ENCODE measurements at regions not wholly inside any gene's neighbourhood (a gene's known extent, or its start where the extent isn't known, plus 50 kb on each side); places are given as distances from the start of the nearest gene placed in this dataset.

DNA sequence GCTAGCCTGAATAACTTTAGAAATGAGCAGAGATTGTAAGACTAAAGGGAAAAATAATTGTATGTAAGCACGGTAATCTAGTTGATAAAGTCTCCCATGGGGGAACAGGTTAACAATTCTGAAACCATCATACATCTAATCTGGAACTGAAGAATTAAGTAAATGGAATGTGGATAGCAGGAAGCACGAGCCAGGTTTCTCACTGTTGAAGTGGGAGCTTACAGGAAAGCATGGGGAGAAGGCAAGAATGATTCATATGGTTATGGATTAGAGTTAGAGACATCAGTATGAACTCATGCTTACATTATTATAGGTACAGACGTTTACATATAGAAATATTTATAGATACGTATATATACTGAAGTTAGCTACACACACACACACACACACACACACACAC lies 83.0 kb downstream of the LEPR start:
- DNase-seq (ENCODE audit: low spot score): no peak
- Histone ChIP-seq H2BK15ac (ENCODE audit: low read length) (no peak overlapping the region), H3K9ac (ENCODE audit: low read depth, low read length, poor library complexity) (no peak overlapping the region), H3K14ac (ENCODE audit: low read length) (no peak overlapping the region), H3K23ac (ENCODE audit: low read depth, low read length, poor library complexity) (no peak overlapping the region), H3K79me1 (ENCODE audit: low read depth, low read length) (no peaks in the 10 kb centered on the region), H2BK120ac (ENCODE audit: low read depth, low read length) (no peak overlapping the region), H3K4ac (ENCODE audit: low read length) (no peak overlapping the region), H3K4me3 (ENCODE audit: low read length in 2 of 2) (no peak overlapping the region), H3K9me3 (replicated peaks in 1 of 2; ENCODE audit: control insufficient read depth in 2 of 2, insufficient read depth in 1 of 2, low read depth in 1 of 2, low read length in 2 of 2) (no peaks in the 10 kb centered on the region), H2BK12ac (ENCODE audit: low read length) (no peak overlapping the region), H3K27me3 (ENCODE audit: control insufficient read depth in 3 of 3, insufficient read depth in 3 of 3, low read depth in 1 of 3, low read length in 3 of 3) (no peaks in the 10 kb centered on the region), H2BK5ac (ENCODE audit: low read length) (no peak overlapping the region), H2AK5ac (ENCODE audit: low read depth, low read length) (no peak overlapping the region), H4K8ac (ENCODE audit: low read depth, low read length) (no peak overlapping the region), H3K36me3 (replicated peaks in 1 of 2; ENCODE audit: control insufficient read depth in 2 of 2, insufficient read depth in 2 of 2, low read length in 2 of 2) (no peaks in the 10 kb centered on the region), H2AFZ (ENCODE audit: low read length) (no peak overlapping the region), H3K4me2 (ENCODE audit: insufficient read depth, low read length, poor library complexity, severe bottlenecking) (no peak overlapping the region), H4K91ac (ENCODE audit: low read depth, low read length, poor library complexity) (no peak overlapping the region), H3K27ac (replicated peaks; ENCODE audit: low read length) (no peak overlapping the region), H3K4me1 (ENCODE audit: control insufficient read depth in 2 of 2, insufficient read depth in 1 of 2, low read depth in 1 of 2, low read length in 2 of 2) (peaks cover 0 to 1% of the 10 kb centered on the region in 2 donors), H3K18ac (ENCODE audit: low read length) (no peak overlapping the region)
- WGBS, 2 donors (ENCODE audit: extremely low coverage in 2 of 2, insufficient read length in 2 of 2, insufficient replicate concordance in 1 of 2): no CpG with 5 or more reads among the region's 4 CpGs

DNA sequence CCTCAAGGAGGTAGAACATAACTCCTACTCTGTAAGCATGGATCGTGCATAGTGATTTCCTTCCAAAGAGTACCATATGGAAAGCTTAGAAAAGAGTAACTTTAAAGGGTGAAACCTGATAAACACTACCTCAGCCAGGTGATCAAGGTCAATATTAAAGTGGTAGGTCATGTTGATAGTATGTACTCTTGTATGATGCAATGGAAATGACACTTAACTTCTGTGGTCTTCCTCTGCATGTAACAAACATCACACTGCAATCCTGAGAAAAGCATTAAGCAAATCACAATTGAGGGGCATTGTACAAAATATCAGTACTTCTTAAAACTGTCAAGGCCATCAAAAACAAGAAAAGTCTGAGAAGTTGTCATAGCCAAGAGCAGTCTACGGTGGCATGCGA lies 83.8 kb downstream of the LEPR start:
- Histone ChIP-seq H3K18ac (ENCODE audit: low read length) (no peak overlapping the region), H3K14ac (ENCODE audit: low read length) (no peak overlapping the region), H3K4ac (ENCODE audit: low read length) (no peak overlapping the region), H2AK5ac (ENCODE audit: low read depth, low read length) (no peak overlapping the region), H3K9me3 (replicated peaks in 1 of 2; ENCODE audit: control insufficient read depth in 2 of 2, insufficient read depth in 1 of 2, low read depth in 1 of 2, low read length in 2 of 2) (no peaks in the 10 kb centered on the region), H3K79me1 (ENCODE audit: low read depth, low read length) (no peaks in the 10 kb centered on the region), H2BK12ac (ENCODE audit: low read length) (no peak overlapping the region), H3K27ac (replicated peaks; ENCODE audit: low read length) (no peak overlapping the region), H4K91ac (ENCODE audit: low read depth, low read length, poor library complexity) (no peak overlapping the region), H4K8ac (ENCODE audit: low read depth, low read length) (no peak overlapping the region), H3K23ac (ENCODE audit: low read depth, low read length, poor library complexity) (no peak overlapping the region), H2AFZ (ENCODE audit: low read length) (no peak overlapping the region), H3K4me3 (ENCODE audit: low read length in 2 of 2) (no peak overlapping the region), H3K27me3 (ENCODE audit: control insufficient read depth in 3 of 3, insufficient read depth in 3 of 3, low read depth in 1 of 3, low read length in 3 of 3) (no peaks in the 10 kb centered on the region), H2BK15ac (ENCODE audit: low read length) (no peak overlapping the region), H3K9ac (ENCODE audit: low read depth, low read length, poor library complexity) (no peak overlapping the region), H3K4me1 (ENCODE audit: control insufficient read depth in 2 of 2, insufficient read depth in 1 of 2, low read depth in 1 of 2, low read length in 2 of 2) (peaks cover 0 to 1% of the 10 kb centered on the region in 2 donors), H2BK5ac (ENCODE audit: low read length) (no peak overlapping the region), H3K36me3 (replicated peaks in 1 of 2; ENCODE audit: control insufficient read depth in 2 of 2, insufficient read depth in 2 of 2, low read length in 2 of 2) (no peaks in the 10 kb centered on the region), H2BK120ac (ENCODE audit: low read depth, low read length) (no peak overlapping the region), H3K4me2 (ENCODE audit: insufficient read depth, low read length, poor library complexity, severe bottlenecking) (no peak overlapping the region)
- WGBS, 2 donors (ENCODE audit: extremely low coverage in 2 of 2, insufficient read length in 2 of 2, insufficient replicate concordance in 1 of 2): no CpG with 5 or more reads among the region's 3 CpGs
- DNase-seq (ENCODE audit: low spot score): no peak

DNA sequence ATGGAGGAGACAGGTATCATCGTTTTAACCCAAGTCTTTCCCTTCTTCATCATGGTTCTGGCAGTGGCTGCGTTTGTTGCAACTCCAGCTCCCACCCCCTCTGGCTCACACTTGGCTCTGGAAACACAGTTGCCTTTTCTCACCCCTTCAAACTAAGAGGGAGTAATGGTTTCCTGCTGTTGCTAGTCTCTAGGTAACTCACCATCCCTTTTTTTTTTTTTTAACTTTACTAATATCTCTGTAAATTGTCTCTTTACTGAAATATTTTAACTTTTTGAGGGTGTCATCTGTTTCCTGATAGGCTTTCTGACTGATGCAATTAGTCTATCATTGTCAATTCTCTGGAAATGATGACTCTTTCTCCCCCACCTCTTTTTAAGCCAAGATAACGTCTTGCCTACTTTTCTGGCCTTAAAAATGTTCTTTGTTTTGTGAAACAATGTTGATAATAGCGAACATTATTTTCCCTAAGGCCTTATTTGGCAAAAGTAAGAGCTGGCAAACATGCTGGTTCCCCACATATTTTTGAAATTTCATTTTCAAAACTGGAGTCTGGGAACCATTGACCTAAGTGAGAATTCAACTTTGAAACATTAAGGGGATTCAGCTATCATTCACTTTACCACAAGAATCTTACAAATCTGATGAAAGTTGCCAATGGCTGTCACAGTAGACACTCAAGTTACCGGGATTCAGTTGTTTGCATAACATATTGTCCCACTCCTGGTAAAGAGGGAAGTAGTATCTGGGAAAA lies 85.3 kb downstream of the LEPR start:
- Histone ChIP-seq H3K4ac (ENCODE audit: low read length) (no peak overlapping the region), H3K18ac (ENCODE audit: low read length) (no peak overlapping the region), H3K4me1 (ENCODE audit: control insufficient read depth in 2 of 2, insufficient read depth in 1 of 2, low read depth in 1 of 2, low read length in 2 of 2) (peaks cover 0 to 1% of the 10 kb centered on the region in 2 donors), H3K14ac (ENCODE audit: low read length) (no peak overlapping the region), H3K4me3 (ENCODE audit: low read length in 2 of 2) (no peak overlapping the region), H2BK5ac (ENCODE audit: low read length) (no peak overlapping the region), H2BK120ac (ENCODE audit: low read depth, low read length) (no peak overlapping the region), H4K91ac (ENCODE audit: low read depth, low read length, poor library complexity) (no peak overlapping the region), H3K23ac (ENCODE audit: low read depth, low read length, poor library complexity) (no peak overlapping the region), H3K9ac (ENCODE audit: low read depth, low read length, poor library complexity) (no peak overlapping the region), H3K79me1 (ENCODE audit: low read depth, low read length) (no peaks in the 10 kb centered on the region), H3K4me2 (ENCODE audit: insufficient read depth, low read length, poor library complexity, severe bottlenecking) (no peak overlapping the region), H4K8ac (ENCODE audit: low read depth, low read length) (no peak overlapping the region), H3K9me3 (replicated peaks in 1 of 2; ENCODE audit: control insufficient read depth in 2 of 2, insufficient read depth in 1 of 2, low read depth in 1 of 2, low read length in 2 of 2) (no peaks in the 10 kb centered on the region), H2AK5ac (ENCODE audit: low read depth, low read length) (no peak overlapping the region), H3K27me3 (ENCODE audit: control insufficient read depth in 3 of 3, insufficient read depth in 3 of 3, low read depth in 1 of 3, low read length in 3 of 3) (no peaks in the 10 kb centered on the region), H3K27ac (replicated peaks; ENCODE audit: low read length) (no peak overlapping the region), H2AFZ (ENCODE audit: low read length) (no peak overlapping the region), H2BK15ac (ENCODE audit: low read length) (no peak overlapping the region), H3K36me3 (replicated peaks in 1 of 2; ENCODE audit: control insufficient read depth in 2 of 2, insufficient read depth in 2 of 2, low read length in 2 of 2) (no peaks in the 10 kb centered on the region), H2BK12ac (ENCODE audit: low read length) (no peak overlapping the region)
- no peak for DNase-seq (ENCODE audit: low spot score)
- no CpG with 5 or more reads among the region's 5 CpGs for WGBS, 2 donors (ENCODE audit: extremely low coverage in 2 of 2, insufficient read length in 2 of 2, insufficient replicate concordance in 1 of 2)

DNA sequence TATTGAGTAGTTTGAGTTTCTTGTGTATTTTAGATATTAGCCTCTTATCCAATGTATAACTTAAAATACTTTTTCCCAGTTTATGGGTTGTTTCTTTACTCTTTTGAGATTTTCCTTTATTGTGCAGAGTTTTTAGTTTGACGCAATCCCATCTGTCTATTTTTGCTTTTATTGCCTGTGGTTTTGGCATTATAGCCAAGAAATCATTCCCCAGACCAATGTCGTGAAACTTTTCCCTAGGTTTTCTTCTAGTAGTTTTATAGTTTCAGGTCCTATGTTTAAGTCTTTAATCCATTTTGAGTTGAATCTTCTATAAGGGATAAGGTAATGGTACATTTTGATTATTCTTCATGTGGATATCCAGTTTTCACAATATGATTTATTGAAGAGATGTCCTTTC lies 87.6 kb downstream of the LEPR start:
- Histone ChIP-seq H3K23ac (ENCODE audit: low read depth, low read length, poor library complexity) (no peak overlapping the region), H2BK5ac (ENCODE audit: low read length) (no peak overlapping the region), H3K9ac (ENCODE audit: low read depth, low read length, poor library complexity) (no peak overlapping the region), H3K79me1 (ENCODE audit: low read depth, low read length) (no peaks in the 10 kb centered on the region), H3K36me3 (replicated peaks in 1 of 2; ENCODE audit: control insufficient read depth in 2 of 2, insufficient read depth in 2 of 2, low read length in 2 of 2) (no peaks in the 10 kb centered on the region), H2BK120ac (ENCODE audit: low read depth, low read length) (no peak overlapping the region), H3K14ac (ENCODE audit: low read length) (no peak overlapping the region), H3K4me2 (ENCODE audit: insufficient read depth, low read length, poor library complexity, severe bottlenecking) (no peak overlapping the region), H3K9me3 (replicated peaks in 1 of 2; ENCODE audit: control insufficient read depth in 2 of 2, insufficient read depth in 1 of 2, low read depth in 1 of 2, low read length in 2 of 2) (no peaks in the 10 kb centered on the region), H4K91ac (ENCODE audit: low read depth, low read length, poor library complexity) (no peak overlapping the region), H2AFZ (ENCODE audit: low read length) (no peak overlapping the region), H3K27me3 (ENCODE audit: control insufficient read depth in 3 of 3, insufficient read depth in 3 of 3, low read depth in 1 of 3, low read length in 3 of 3) (no peaks in the 10 kb centered on the region), H3K18ac (ENCODE audit: low read length) (no peak overlapping the region), H2BK12ac (ENCODE audit: low read length) (no peak overlapping the region), H2AK5ac (ENCODE audit: low read depth, low read length) (no peak overlapping the region), H3K27ac (replicated peaks; ENCODE audit: low read length) (no peak overlapping the region), H3K4me3 (ENCODE audit: low read length in 2 of 2) (no peak overlapping the region), H4K8ac (ENCODE audit: low read depth, low read length) (no peak overlapping the region), H2BK15ac (ENCODE audit: low read length) (no peak overlapping the region), H3K4me1 (ENCODE audit: control insufficient read depth in 2 of 2, insufficient read depth in 1 of 2, low read depth in 1 of 2, low read length in 2 of 2) (peaks cover 0 to 1% of the 10 kb centered on the region in 2 donors), H3K4ac (ENCODE audit: low read length) (no peak overlapping the region)
- no CpG with 5 or more reads among the region's 2 CpGs for WGBS, 2 donors (ENCODE audit: extremely low coverage in 2 of 2, insufficient read length in 2 of 2, insufficient replicate concordance in 1 of 2)
- no peak for DNase-seq (ENCODE audit: low spot score)
